H1 (cell line): ENCODE measurements at regions not wholly inside any gene's neighbourhood (a gene's known extent, or its start where the extent isn't known, plus 50 kb on each side); places are given as distances from the start of the nearest gene placed in this dataset.

Source experiments
- CTCF ChIA-PET: fragments of 300-600 bp; sonication (Branson Sonifier 250); formaldehyde crosslinking; loops from one replicate; lab custom pipeline; 2021; ENCODE audit not compliant: partially characterized antibody; lab: Charles Lee
- POLR2A ChIA-PET: fragments of 300-600 bp; sonication (Branson Sonifier 250); formaldehyde crosslinking; loops from one replicate; lab custom pipeline; 2021; ENCODE audit warnings: inconsistent platforms; ENCODE audit not compliant: partially characterized antibody; lab: Charles Lee
- DNase-seq, 2 experiments: peaks; one replicate each; pipeline versions ENCODE4 v3.0.0 to v3.0.0-alpha.2; 2010 to 2022; ENCODE audit warnings: low spot score in 2 of 2, low read depth in 1 of 2, mixed read lengths in 1 of 2
- FAIRE-seq: peaks from 2 replicates; lab custom pipeline; 2011; peaks lifted over from hg19 to GRCh38; lab: Jason Lieb, UNC
- H2AFZ ChIP-seq: 2 replicates; pipeline ENCODE4 v1.8.1; 2012; ENCODE audit warnings: low read length, inconsistent platforms
- H2AK5ac ChIP-seq: 2 replicates; pipeline ENCODE4 v1.6.1; 2013; ENCODE audit warnings: low read depth, low read length
- H2BK120ac ChIP-seq: replicated peaks from 2 replicates; pipeline ENCODE3; 2013; ENCODE audit warnings: low read depth, low read length, inconsistent platforms
- H2BK12ac ChIP-seq: 2 replicates; pipeline ENCODE4 v1.6.1; 2013; ENCODE audit warnings: low read depth, low read length
- H2BK15ac ChIP-seq: 2 replicates; pipeline ENCODE4 v1.6.1; 2013; ENCODE audit warnings: low read length
- H2BK20ac ChIP-seq: 2 replicates; pipeline ENCODE4 v1.6.1; 2013; ENCODE audit warnings: low read length
- H2BK5ac ChIP-seq: 2 replicates; pipeline ENCODE4 v1.6.1; 2013; ENCODE audit warnings: low read depth, low read length
- H3K14ac ChIP-seq: 2 replicates; pipeline ENCODE4 v1.6.1; 2013; ENCODE audit warnings: inconsistent platforms; ENCODE audit not compliant: insufficient read length
- H3K18ac ChIP-seq: 2 replicates; pipeline ENCODE4 v1.6.1; 2013; ENCODE audit warnings: low read length; ENCODE audit errors: extremely low read depth
- H3K23ac ChIP-seq: 2 replicates; pipeline ENCODE4 v1.6.1; 2013; ENCODE audit warnings: inconsistent platforms; ENCODE audit not compliant: insufficient read length
- H3K23me2 ChIP-seq: 2 replicates; pipeline ENCODE4 v1.6.1; 2013; ENCODE audit warnings: low read depth, low read length
- H3K27ac ChIP-seq: 2 replicates; pipeline ENCODE4 v1.6.1; 2011; ENCODE audit warnings: low read depth, low read length, inconsistent platforms
- H3K27me3 ChIP-seq, 4 experiments: replicated peaks in 1 of 4; 1 replicate in 1 of 4; 2 replicates in 3 of 4; pipeline versions ENCODE4 v1.6.1 to v1.8.1; 2011 to 2013; ENCODE audit warnings: low read length in 3 of 4, mild to moderate bottlenecking in 3 of 4, inconsistent platforms in 2 of 4, mixed read lengths in 2 of 4, moderate library complexity in 1 of 4; ENCODE audit not compliant: control insufficient read depth in 3 of 4, insufficient read depth in 3 of 4; ENCODE audit errors: extremely low read depth in 1 of 4
- H3K36me3 ChIP-seq, 4 experiments: 2 replicates each; pipeline versions ENCODE4 v1.6.1 to v1.8.1; 2011 to 2013; ENCODE audit warnings: mild to moderate bottlenecking in 4 of 4, low read length in 3 of 4, moderate library complexity in 2 of 4, control low read depth in 1 of 4, inconsistent platforms in 1 of 4; ENCODE audit not compliant: insufficient read depth in 4 of 4, control insufficient read depth in 2 of 4
- H3K4ac ChIP-seq: replicated peaks from 2 replicates; pipeline ENCODE3; 2013; ENCODE audit warnings: low read length, low read depth, mixed read lengths, inconsistent platforms; ENCODE audit not compliant: insufficient read length
- H3K4me1 ChIP-seq, 4 experiments: replicated peaks in 1 of 4; 1 replicate in 1 of 4; 2 replicates in 3 of 4; pipeline versions ENCODE4 v1.6.1 to v1.8.1; 2011 to 2013; ENCODE audit warnings: low read length in 3 of 4, inconsistent platforms in 2 of 4, mixed read lengths in 1 of 4; ENCODE audit not compliant: insufficient read depth in 4 of 4, control insufficient read depth in 3 of 4
- H3K4me2 ChIP-seq, 2 experiments: 2 replicates each; pipeline versions ENCODE4 v1.6.1 to v1.8.1; 2011 to 2013; ENCODE audit warnings: low read depth in 2 of 2, low read length in 2 of 2, control low read depth in 1 of 2, inconsistent platforms in 1 of 2, mild to moderate bottlenecking in 1 of 2; ENCODE audit not compliant: insufficient read depth in 1 of 2
- H3K4me3 ChIP-seq, 4 experiments: fragments of 200-600, 300-600 bp in 1 of 4; sonication (generic), shearing (Covaris generic), sonication (Bioruptor Twin) in 1 of 4; 2 replicates each; pipeline versions ENCODE4 v1.5.1 to v1.8.1; 2011 to 2016; ENCODE audit warnings: low read length in 4 of 4, low read depth in 3 of 4, control low read depth in 2 of 4, inconsistent platforms in 2 of 4, mild to moderate bottlenecking in 2 of 4, mixed read lengths in 1 of 4, moderate library complexity in 1 of 4; ENCODE audit not compliant: insufficient read depth in 2 of 4; ENCODE audit errors: extremely low read depth in 1 of 4
- H3K56ac ChIP-seq: replicated peaks from 2 replicates; pipeline ENCODE3; 2013; ENCODE audit warnings: low read depth, mild to moderate bottlenecking, mixed read lengths, low read length, inconsistent platforms; ENCODE audit not compliant: insufficient read length
- H3K79me1 ChIP-seq: 2 replicates; pipeline ENCODE4 v1.6.1; 2013; ENCODE audit warnings: low read depth, low read length, control low read depth
- H3K79me2 ChIP-seq, 2 experiments: 2 replicates each; pipeline versions ENCODE4 v1.6.1 to v1.8.1; 2012 to 2013; ENCODE audit warnings: low read length in 2 of 2, mild to moderate bottlenecking in 2 of 2, inconsistent platforms in 1 of 2; ENCODE audit not compliant: insufficient read depth in 2 of 2, control insufficient read depth in 1 of 2
- H3K9ac ChIP-seq, 4 experiments: replicated peaks in 1 of 4; 1 replicate in 1 of 4; 2 replicates in 3 of 4; pipeline versions ENCODE4 v1.6.1 to v1.8.1; 2011 to 2013; ENCODE audit warnings: low read depth in 3 of 4, low read length in 3 of 4, control low read depth in 2 of 4, mild to moderate bottlenecking in 2 of 4, moderate library complexity in 2 of 4, inconsistent platforms in 1 of 4; ENCODE audit errors: extremely low read depth in 1 of 4
- H3K9me3 ChIP-seq, 2 experiments: 2 replicates each; pipeline versions ENCODE4 v1.6.1 to v1.8.1; 2012 to 2013; ENCODE audit warnings: mild to moderate bottlenecking in 2 of 2, moderate library complexity in 2 of 2, control low read depth in 1 of 2, inconsistent platforms in 1 of 2, low read depth in 1 of 2, low read length in 1 of 2, mixed read lengths in 1 of 2; ENCODE audit not compliant: insufficient read depth in 2 of 2
- H4K20me1 ChIP-seq, 2 experiments: replicated peaks in 1 of 2; 2 replicates each; pipeline versions ENCODE3 to v1.8.1; 2011 to 2013; ENCODE audit warnings: inconsistent platforms in 2 of 2, low read length in 2 of 2, mild to moderate bottlenecking in 1 of 2; ENCODE audit not compliant: insufficient read depth in 2 of 2, control insufficient read depth in 1 of 2
- H4K5ac ChIP-seq: 2 replicates; pipeline ENCODE4 v1.6.1; 2013; ENCODE audit warnings: low read length, low read depth, mixed read lengths, inconsistent platforms; ENCODE audit not compliant: insufficient read length
- H4K8ac ChIP-seq: 2 replicates; pipeline ENCODE4 v1.8.0; 2013; ENCODE audit warnings: mild to moderate bottlenecking, moderate library complexity, low read length, inconsistent platforms; ENCODE audit not compliant: insufficient read depth; ENCODE audit errors: extremely low read depth
- H4K91ac ChIP-seq: replicated peaks from 2 replicates; pipeline ENCODE3; 2013; ENCODE audit warnings: low read length, mixed read lengths, inconsistent platforms; ENCODE audit not compliant: insufficient read length
- E2F6 ChIP-seq: IDR thresholded peaks from 2 replicates; pipeline ENCODE4 v1.6.1; 2012; ENCODE audit warnings: inconsistent platforms
- HDAC2 ChIP-seq, 2 experiments: fragments of 300-600 bp in 1 of 2; sonication (generic) in 1 of 2; IDR thresholded peaks; 2 replicates each; pipeline ENCODE4 v1.6.1; 2011 to 2012; ENCODE audit warnings: low read depth in 2 of 2, low read length in 2 of 2, mild to moderate bottlenecking in 2 of 2, moderate library complexity in 2 of 2, borderline replicate concordance in 1 of 2, inconsistent platforms in 1 of 2
- JUN ChIP-seq: IDR thresholded peaks from 2 replicates; pipeline ENCODE4 v1.6.1; 2011; ENCODE audit warnings: low read depth, mild to moderate bottlenecking, improper control_type of control experiment, low read length
- KDM1A ChIP-seq: fragments of 200-600, 300-600 bp; sonication (generic); IDR thresholded peaks from 2 replicates; pipeline ENCODE4 v1.7.1; 2016; ENCODE audit warnings: mild to moderate bottlenecking, low read length, borderline replicate concordance
- POLR2A ChIP-seq, 2 experiments: IDR thresholded peaks; 1 replicate in 1 of 2; 2 replicates in 1 of 2; pipeline ENCODE4 v1.6.1; 2011; ENCODE audit warnings: low read depth in 2 of 2, low read length in 2 of 2, mild to moderate bottlenecking in 2 of 2; ENCODE audit errors: control extremely low read depth in 1 of 2
- POLR2AphosphoS5 ChIP-seq: IDR thresholded peaks from 2 replicates; pipeline ENCODE4 v1.6.1; 2011; ENCODE audit warnings: low read depth, low read length
- RFX5 ChIP-seq: IDR thresholded peaks from 2 replicates; pipeline ENCODE4 v1.6.1; 2011; ENCODE audit warnings: low read depth, low read length, improper control_type of control experiment, borderline replicate concordance
- SIRT6 ChIP-seq: IDR thresholded peaks from one replicate; pipeline ENCODE4 v1.7.1; 2012; ENCODE audit warnings: low read length, inconsistent platforms
- TAF1 ChIP-seq: IDR thresholded peaks from 2 replicates; pipeline ENCODE4 v1.6.1; 2011; ENCODE audit warnings: mild to moderate bottlenecking, low read depth, low read length
- TBP ChIP-seq: IDR thresholded peaks from 2 replicates; pipeline ENCODE4 v1.6.1; 2011; ENCODE audit warnings: low read depth, low read length, improper control_type of control experiment
- TEAD4 ChIP-seq: IDR thresholded peaks from 2 replicates; pipeline ENCODE4 v1.6.1; 2012; ENCODE audit warnings: low read depth, low read length, inconsistent platforms, mixed read lengths
- ZNF274 ChIP-seq: IDR thresholded peaks from 2 replicates; pipeline ENCODE4 v1.7.0; 2012; ENCODE audit warnings: low read length, borderline replicate concordance; ENCODE audit errors: extremely low read depth
- WGBS, 2 experiments: shearing (Covaris generic) in 1 of 2; methylation state at CpG; one replicate each; pipeline versions ENCODE4 v1.1.6 to v1.1.7; 2013 to 2015; ENCODE audit warnings: low lambda C conversion rate in 2 of 2, mixed read lengths in 2 of 2, inconsistent platforms in 1 of 2, low coverage in 1 of 2, missing lambda C conversion rate in 1 of 2; ENCODE audit not compliant: insufficient replicate concordance in 2 of 2, insufficient coverage in 1 of 2, insufficient read length in 1 of 2; ENCODE audit errors: extremely low coverage in 1 of 2, missing lambda C conversion rate in 1 of 2; 5-methylcytosine and 5-hydroxymethylcytosine counted together
- TF ChIP-seq, protein P1 (sequence below): IDR thresholded peaks from 2 replicates; pipeline ENCODE4 v1.6.1; 2011; ENCODE audit warnings: low read length, improper control_type of control experiment

GRCh38 chr1:87812871-87813577, 484.3 kb downstream of the LMO4 start:
- H3K4me1 ChIP-seq, result no peaks in the 10 kb centered on the region
- H4K8ac ChIP-seq, result no peak overlapping the region
- no peak overlapping the region for H2BK15ac ChIP-seq
- ChIA-PET POLR2A (no interaction called here), CTCF (interaction anchor here (1.5 to 1.6 kb wide), 2 partner anchors 11 to 140 kb away, joined by 3 read pairs; no protein-coding TSS in a partner anchor)
- H3K23ac ChIP-seq, result no peak overlapping the region
- H2BK120ac ChIP-seq, result no peak overlapping the region
- no peak overlapping the region for H4K5ac ChIP-seq
- no peaks in the 10 kb centered on the region for H3K79me1 ChIP-seq
- no peak overlapping the region for H3K9ac ChIP-seq
- H3K79me2 ChIP-seq, result no peaks in the 10 kb centered on the region
- H3K27me3 ChIP-seq, result no peaks in the 10 kb centered on the region
- no peak overlapping the region for H3K56ac ChIP-seq
- H4K20me1 ChIP-seq, result no peaks in the 10 kb centered on the region
- H3K4me2 ChIP-seq, result no peak overlapping the region
- no peaks in the 10 kb centered on the region for H3K9me3 ChIP-seq
- DNase-seq, result no peak
- no peak overlapping the region for H2BK12ac ChIP-seq
- H3K4ac ChIP-seq, result no peak overlapping the region
- WGBS, 2 experiments, result 92% methylated on average over 6 of the region's 6 CpGs; no CpG with 5 or more reads in 1 of the 2 experiments
- H2BK5ac ChIP-seq, result no peak overlapping the region
- no peak overlapping the region for H4K91ac ChIP-seq
- no peak overlapping the region for H2BK20ac ChIP-seq
- no peaks in the 10 kb centered on the region for H3K36me3 ChIP-seq
- no peak overlapping the region for H3K4me3 ChIP-seq
- no peak overlapping the region for H3K14ac ChIP-seq
- no peak overlapping the region for H3K18ac ChIP-seq
- no peak overlapping the region for H2AFZ ChIP-seq
- H3K27ac ChIP-seq, result no peak overlapping the region
- H2AK5ac ChIP-seq, result no peak overlapping the region
- FAIRE-seq, result no peak
- H3K23me2 ChIP-seq, result no peaks in the 10 kb centered on the region
- TF ChIP-seq, protein P1, sequence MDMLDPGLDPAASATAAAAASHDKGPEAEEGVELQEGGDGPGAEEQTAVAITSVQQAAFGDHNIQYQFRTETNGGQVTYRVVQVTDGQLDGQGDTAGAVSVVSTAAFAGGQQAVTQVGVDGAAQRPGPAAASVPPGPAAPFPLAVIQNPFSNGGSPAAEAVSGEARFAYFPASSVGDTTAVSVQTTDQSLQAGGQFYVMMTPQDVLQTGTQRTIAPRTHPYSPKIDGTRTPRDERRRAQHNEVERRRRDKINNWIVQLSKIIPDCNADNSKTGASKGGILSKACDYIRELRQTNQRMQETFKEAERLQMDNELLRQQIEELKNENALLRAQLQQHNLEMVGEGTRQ, result no peak
- no peak for TF ChIP-seq TAF1
- no peak for TF ChIP-seq TBP
- TF ChIP-seq E2F6, result no peak
- no peak for TF ChIP-seq KDM1A
- no peak for TF ChIP-seq POLR2AphosphoS5
- no peak for TF ChIP-seq RFX5
- TF ChIP-seq JUN, result no peak
- no peak for TF ChIP-seq ZNF274
- no peak for TF ChIP-seq TEAD4
- TF ChIP-seq HDAC2 (IDR thresholded peaks at IDR 0.05; ENCODE audit: borderline replicate concordance in 1 of 2, low read depth in 2 of 2, low read length in 2 of 2), result no peak
- no peak for TF ChIP-seq SIRT6
- no peak for TF ChIP-seq POLR2A (IDR thresholded peaks at IDR 0.05; ENCODE audit: control extremely low read depth in 1 of 2, low read depth in 2 of 2, low read length in 2 of 2)
